SU-DHL-6 (cell line): ENCODE measurements at regions not wholly inside any gene's neighbourhood (a gene's known extent, or its start where the extent isn't known, plus 50 kb on each side); places are given as distances from the start of the nearest gene placed in this dataset.

Experiments
- CTCF ChIP-seq: fragments of 200-600 bp; sonication (generic); IDR thresholded peaks from one replicate; pipeline ENCODE4 v1.5.1; 2017; ENCODE audit warnings: antibody characterized with exemption, mild to moderate bottlenecking, low read length, moderate library complexity; ENCODE audit not compliant: insufficient read depth, poor library complexity, severe bottlenecking
- EZH2phosphoT487 ChIP-seq: fragments of 200-600 bp; sonication (generic), shearing (Covaris generic); conservative IDR thresholded peaks from 2 replicates; pipeline ENCODE4 v1.6.1; 2018; ENCODE audit warnings: mild to moderate bottlenecking, antibody characterized with exemption, low read length, moderate library complexity, mixed read lengths

- no peak for TF ChIP-seq CTCF
- no peak for TF ChIP-seq EZH2phosphoT487
These were observed 133.7 kb upstream of the CTBP2 start for GRCh38 chr10:125294109-125294508.
